Colon (tissue), 2 donors: ENCODE measurements at regions not wholly inside any gene's neighbourhood (a gene's known extent, or its start where the extent isn't known, plus 50 kb on each side); places are given as distances from the start of the nearest gene placed in this dataset.
"Not testable (repeated sequence)": the region's sequence is repeated elsewhere in the genome, so short reads cannot be mapped to it uniquely, and the experiment has no call there.

Experiments used
- FAIRE-seq: peaks from 2 replicates; lab custom pipeline; 2012; peaks lifted over from hg19 to GRCh38; lab: Jason Lieb, UNC
- donor health status: control.
- donor health status: control.

DNA sequence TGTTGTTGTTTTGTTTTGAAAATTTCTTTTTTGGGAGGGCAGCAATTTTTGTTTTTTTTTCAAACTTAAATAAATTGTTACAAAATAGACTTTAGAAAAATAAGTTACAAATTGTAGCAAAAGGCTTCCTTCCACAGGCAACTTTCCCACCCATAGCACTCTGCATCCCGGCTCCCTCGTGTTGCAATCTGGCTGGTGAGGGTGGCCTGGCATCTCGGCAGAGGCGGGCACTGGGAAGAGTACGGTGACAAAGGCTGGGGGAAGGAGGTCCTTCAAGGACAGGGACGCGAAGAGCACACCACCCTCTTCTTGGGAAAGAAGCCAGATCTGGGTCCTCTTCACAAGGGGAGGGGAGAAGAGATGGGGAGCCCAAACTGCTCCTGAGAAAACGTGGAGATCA is 379.7 kb downstream of the OLFM4 start:
- FAIRE-seq: no peak

DNA sequence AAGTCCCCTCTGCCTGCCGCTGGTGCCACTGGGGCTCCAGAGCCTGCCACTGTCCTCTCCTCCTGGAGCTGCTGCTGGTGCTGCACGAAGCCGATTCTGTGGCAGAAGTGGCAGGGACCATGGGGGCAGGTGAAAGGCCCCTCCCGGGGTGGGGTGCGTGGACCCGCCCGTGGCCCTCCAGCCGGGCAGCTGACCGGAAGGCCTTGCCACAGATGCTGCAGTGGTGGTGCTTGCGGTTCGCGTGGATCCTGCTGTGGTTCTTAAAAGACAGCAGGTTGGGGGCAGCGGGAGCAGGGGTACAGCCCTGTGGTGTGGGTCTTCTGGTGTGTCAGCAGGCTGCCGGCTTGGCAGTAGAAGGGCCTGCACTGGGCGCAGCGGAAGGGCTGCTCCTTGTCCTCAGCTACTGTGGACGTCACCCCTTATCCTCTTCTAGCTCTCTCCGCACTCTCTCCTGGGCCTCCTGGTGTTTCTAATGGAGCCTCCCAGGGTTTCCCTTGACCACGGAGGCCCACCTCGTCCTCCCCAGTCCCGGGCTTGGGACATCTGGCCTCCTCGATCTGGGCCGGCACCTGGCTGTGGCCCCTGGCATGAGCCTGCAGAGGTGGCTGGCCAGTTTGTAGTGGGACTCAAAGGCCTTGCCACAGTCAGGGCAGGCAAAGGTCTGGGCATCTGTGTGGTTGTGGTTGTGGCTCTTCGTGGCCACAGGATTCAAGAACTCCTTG is 380.4 kb downstream of the OLFM4 start:
- no peak for FAIRE-seq

DNA sequence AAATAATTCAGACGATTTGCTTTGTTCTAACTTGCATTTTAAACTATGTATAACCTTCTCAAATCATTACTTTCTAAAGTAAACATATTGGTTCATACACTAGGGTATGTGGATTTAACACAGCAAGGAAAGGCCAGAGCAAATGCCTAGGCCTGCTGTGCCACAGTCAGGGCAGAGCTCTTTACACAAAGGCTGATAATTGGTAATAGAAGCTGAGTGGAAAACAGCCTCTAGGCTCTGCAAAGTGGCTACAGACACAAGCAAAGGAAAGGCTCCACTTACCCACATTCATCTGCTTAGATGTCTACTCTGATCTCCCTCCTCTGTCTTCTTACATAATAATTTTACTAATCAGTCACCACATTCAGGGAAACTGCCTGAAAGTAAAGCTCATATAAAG is 382.9 kb downstream of the OLFM4 start:
- no peak for FAIRE-seq

DNA sequence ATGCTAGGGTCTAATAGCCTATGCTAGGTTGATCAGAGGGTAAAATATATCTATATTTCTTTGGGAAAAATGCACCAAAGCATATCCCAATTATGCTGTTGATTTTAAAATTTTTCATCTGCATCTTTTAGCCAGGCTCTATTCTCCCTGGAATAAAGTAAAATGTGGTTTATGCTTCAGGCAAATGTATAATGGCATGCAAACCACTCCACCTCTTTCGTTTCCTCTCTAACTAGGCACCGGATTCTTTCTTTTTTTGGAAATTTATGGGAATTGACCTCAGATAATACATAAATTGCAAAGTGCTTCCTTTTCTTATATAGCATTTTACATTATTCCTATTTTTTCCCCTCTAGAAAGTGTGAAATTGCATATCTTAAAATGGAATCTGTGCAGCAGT is 386.5 kb downstream of the OLFM4 start:
- FAIRE-seq: no peak

DNA sequence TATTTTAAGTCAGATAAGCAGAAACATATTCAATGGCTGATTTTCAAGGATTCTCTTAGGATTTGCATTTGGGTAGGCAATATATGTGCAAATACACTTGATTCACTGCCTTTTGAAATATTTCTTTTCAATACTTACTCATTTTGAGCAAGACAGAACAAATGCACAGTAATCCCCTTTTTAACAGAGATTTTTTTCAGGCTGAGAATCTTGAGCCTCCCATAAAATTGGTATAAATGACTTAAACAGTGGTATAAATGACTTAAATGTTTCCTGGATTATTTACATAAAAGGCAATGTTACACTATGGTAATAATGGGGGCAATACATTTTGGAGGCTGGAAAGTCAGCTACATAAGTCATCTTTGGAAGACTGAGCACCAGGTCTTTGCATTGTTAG is 389.0 kb downstream of the OLFM4 start:
- no peak for FAIRE-seq

DNA sequence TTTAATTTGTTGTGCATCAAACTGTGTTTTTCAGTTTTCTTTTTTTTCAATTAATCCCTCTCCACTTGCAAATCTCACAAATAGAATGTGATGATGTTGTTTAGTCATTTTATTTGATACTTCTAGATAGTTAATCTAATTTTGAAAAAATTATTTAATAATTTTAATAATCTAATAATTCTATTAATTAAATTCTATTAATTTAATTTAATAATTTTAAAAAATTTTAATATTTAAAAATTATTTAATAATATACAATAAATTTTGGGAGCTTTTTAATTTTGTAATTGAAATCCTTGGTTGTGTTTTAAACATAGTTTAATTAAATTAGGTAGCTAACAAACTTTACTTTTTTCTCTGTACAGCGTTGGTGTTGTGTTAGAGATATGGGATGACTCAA is 393.8 kb downstream of the OLFM4 start:
- peak; percentile 80 for FAIRE-seq

DNA sequence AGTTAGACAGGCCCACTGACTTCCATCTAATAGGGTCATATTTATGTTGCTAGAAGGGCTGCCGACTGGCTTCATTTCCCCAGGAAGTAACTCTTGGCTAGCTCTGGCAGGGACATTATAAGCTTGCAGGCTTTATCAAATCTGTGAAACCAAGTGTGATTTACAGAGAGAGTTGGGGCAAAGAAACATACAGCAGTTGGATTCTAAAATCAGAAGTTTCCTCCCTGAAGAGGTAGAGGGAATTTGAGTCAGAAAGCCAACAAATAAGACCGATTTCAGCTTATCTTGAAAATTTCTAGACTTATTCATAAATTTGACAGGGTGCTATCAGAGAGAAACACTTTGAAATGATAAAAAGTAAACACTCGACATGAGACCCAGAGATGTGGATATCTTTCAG is 407.8 kb downstream of the OLFM4 start:
- FAIRE-seq: no peak

DNA sequence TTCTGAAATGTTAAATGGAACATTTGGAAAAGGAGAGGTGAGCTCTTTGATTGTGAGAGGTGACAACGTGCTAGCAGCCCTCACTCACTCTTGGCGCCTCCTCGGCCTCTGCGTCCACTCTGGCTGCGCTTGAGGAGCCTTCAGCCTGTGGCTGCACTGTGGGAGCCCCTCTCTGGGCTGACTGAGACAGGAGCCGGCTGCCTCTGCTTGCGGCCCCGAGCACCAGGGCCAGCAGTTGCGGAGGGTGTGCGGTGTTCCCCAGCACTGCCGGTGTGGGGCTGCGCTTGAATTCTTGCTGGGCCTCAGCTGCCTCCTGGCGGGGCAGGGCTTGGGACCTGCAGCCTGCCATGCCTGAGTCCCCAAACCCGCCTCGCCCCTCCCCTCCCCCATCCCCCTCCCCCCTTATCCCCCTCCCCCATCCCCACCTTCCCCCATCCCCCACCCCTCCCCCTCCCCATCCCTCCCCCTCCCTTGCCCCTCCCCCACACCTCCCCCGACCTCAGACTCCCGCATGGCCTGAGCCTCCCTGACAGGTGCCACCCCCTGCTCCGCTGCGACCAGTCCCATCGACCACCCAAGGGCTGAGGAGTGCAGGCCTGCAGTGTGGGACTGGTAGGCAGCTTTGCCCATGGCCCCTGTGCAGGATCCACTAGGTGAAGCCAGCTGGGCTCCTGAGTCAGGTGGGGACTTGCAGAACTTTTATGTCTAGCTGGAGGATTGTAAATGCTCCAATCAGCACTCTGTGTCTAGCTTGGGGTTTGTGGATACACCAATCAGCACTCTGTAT is 411.0 kb downstream of the OLFM4 start:
- FAIRE-seq: no peak

DNA sequence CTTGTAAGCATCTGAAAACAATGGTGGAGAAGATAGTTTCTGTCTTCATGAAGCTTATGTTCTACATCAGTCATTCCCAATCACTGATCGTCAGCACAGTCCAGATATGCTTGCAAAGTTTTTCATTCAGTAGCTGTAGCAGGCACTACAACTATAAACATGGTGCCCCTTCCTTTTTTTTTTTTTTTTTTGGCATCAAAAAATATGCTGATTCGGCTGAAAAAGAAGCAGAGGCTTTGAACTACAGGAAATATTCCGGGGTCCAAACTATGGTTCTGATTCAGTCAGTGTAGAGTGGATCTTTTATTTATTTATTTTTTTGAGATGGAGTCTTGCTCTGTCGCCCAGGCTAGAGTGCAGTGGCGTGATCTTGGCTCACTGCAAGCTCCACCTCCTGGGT is 414.4 kb downstream of the OLFM4 start:
- FAIRE-seq: no peak

DNA sequence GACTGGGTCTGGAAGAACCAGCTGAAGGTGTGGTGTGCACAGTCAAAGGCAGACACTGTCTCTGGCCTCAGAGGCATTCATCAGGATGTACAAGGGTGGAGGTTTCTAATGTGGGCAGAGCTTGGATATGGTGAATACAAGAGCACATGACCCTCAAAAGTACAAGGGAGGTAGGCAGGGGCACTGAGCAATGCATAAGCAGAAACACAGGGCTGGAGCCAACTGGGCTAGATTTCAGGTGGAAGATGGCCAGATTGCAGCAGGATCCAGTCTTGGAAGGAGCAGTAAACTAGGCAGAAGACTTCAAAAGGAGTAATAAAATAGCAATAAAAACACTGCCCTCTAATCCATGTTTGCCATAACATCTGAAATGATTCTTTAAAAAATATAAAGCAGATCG is 417.1 kb downstream of the OLFM4 start:
- FAIRE-seq: no peak

DNA sequence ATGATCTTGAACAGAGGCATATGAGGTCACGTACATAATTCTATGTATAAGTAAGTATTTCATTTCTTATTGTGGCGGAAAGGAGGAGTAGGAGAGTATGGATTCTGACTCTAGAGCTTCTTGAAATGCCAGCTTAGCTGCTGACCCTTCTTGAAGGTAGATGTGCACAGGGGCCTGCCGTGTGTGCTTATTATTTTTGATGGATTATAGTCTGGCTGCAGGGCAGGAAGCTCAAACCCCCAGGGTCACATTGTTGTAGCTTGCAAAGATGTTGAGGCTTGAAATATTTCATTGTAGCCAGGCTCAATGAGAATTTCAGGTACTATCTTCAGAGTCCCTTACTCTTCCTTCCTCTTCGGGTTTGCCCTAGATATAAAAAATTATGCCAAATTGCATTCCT is 418.8 kb downstream of the OLFM4 start:
- no peak for FAIRE-seq

DNA sequence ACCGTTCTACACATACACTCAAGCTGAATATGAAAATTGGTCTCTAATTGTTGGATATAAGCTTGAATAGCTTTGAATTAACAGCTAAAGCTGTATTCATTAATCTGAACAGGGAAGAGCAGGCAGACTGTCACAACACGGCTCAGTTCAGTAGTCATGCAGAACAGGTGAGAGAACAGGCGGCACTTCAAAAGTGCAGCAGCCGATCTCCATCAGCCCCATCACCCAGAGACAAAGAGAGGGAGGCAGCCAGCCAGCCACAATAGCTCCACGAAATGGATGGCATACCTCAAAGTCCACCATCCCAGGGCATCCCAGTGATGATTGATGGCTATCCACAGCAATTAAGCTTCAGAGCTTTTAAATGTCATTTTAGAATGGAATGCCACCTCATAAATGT is 419.2 kb downstream of the OLFM4 start:
- FAIRE-seq: no peak

DNA sequence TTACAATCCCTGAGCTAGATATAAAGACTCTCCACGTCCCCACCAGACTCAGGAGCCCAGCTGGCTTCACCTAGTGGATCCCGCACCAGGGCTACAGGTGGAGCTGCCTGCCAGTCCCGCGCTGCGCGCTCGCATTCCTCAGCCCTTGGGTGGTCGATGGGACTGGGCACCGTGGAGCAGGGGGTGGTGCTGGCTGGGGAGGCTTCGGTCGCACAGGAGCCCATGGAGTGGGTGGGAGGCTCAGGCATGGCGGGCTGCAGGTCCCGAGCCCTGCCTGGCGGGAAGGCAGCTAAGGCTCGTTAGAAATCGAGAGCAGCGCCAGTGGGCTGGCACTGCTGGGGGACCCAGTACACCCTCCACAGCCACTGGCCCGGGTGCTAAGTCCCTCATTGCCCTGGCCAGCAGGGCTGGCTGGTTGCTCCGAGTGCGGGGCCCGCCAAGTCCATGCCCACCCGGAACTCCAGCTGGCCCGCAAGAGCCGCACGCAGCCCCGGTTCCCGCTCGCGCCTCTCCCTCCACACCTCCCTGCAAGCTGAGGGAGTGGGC is 423.7 kb downstream of the OLFM4 start:
- FAIRE-seq: not testable (repeated sequence)

DNA sequence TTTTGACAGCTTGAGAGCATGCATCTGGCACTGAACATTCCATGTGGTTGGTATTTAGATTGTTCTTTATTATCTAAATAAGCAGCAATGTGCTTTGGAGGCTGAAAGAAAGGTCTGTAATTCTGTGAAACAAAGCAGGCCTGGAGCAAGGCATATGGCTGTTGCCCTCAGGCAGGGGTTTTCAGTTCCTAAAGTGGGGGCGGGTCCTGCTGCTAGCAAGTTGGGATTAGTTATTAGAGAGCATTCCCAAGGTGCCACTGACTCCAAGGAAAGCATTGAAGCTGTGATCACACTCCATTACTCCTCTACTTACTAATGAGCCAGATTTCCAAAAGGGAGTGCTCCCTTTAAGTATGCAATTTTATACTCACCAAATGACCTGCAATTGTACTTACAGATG is 432.2 kb downstream of the OLFM4 start:
- FAIRE-seq: no peak

DNA sequence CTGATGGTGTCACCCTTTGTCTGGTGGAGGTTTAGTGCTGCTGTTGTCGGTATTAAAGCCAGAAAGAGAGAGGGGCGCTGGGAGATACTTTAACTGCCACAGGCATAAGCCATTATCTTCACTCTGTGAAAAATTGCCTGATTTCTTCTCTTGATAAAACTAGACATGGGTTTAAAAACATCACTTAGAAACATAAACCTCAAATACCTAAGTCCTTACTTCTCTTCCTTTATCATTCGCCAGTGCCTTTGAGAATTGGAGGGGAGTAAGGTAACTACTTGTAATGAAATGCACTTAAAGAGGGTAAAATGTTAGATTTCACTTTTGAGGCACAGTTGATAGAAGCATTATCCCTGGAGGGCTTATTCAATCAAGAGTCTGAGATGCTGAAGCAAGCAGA is 434.5 kb downstream of the OLFM4 start:
- FAIRE-seq: no peak

DNA sequence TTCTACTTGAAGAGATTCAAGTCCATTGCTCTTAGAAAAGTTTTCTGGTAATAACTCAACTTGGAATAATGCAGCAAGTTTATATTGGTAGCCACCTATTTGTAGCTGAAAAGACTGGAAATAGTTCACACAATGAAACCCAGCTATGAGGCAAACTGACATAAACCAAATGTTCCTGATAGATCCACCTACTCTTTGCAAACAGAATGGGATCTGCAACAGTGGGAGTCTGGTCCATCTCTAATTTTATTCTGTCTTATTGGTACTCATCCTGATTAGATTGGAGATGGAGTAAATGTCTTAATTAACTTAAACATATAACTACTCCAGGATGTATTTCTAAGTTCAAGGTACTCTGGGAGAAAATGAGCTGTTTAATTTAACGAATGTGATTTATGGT is 438.0 kb downstream of the OLFM4 start:
- FAIRE-seq: no peak

DNA sequence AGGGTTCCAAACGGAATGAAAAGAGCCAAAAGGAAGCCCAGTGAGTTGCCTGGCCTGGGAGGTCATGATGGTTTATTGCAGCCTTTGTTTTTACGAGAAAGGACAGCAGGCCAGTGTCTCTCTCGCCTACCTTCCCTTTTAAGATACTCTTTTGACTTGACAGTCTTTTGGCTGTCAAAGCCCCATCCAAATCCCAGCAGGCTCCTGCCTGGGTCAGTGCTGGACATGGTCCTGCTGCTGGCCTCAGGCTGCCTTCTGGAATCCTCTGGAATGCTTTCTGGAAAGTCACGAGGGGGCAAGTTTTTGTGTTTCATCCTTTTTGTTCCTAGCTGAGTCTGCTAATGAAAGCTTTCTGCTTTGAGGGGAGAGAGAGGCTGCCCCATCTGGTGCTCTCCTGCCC is 444.8 kb downstream of the OLFM4 start:
- no peak for FAIRE-seq

DNA sequence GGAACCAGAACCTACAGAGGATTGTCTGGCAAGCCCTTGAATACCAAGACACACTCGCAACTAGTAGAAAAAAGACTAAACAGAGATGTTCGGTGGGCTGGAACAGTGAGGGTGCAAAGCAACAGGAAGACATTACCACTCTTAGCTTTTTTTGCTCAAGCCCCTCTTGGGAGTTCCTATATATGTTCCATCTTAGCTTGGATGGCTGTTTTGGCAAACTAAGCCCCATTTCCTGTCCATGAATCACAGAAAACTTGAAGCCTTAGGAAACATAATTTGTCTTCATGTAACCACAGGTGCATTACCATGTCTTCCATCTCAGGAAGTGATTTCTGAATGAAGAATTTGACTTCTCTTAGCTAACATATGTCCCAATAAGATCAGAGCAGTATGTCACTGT is 446.3 kb downstream of the OLFM4 start:
- FAIRE-seq: no peak

DNA sequence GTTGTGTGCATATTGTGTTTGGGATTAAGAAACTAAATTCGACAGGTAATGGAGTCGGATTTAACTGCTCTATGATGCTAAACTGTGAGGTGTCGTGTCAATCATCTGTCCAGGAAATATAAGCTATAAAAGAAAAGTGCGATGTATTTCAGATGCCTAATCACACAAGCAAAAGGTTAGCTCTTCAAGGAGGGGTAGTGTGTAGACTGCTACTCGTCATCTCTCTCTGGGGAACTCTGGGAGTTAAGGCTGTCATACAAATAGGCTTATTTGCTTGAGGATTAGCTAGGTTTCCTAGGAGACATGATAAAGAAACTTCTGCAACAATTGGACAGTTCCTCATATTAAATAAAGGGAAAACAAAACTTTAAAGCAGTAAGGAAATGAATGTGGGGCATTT is 462.1 kb downstream of the OLFM4 start:
- no peak for FAIRE-seq

DNA sequence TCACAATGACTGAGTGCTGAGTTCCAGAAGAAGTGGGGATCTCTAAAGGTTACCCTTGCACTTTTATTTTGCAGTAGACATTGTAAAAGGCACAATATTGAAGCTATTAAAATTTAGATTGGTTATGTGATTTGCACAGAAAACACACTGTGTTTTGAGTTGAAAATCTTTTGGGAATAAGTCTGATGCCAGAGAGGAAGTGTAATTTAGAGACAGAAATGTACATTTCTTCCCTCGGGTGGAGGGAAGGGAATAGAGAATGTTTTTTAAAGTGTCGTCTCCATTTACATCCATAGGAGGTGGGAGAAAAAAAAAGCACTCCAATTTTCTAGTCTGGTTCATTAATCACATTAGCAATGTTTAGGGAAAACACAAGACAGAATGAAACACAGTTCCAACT is 465.8 kb downstream of the OLFM4 start:
- no peak for FAIRE-seq

DNA sequence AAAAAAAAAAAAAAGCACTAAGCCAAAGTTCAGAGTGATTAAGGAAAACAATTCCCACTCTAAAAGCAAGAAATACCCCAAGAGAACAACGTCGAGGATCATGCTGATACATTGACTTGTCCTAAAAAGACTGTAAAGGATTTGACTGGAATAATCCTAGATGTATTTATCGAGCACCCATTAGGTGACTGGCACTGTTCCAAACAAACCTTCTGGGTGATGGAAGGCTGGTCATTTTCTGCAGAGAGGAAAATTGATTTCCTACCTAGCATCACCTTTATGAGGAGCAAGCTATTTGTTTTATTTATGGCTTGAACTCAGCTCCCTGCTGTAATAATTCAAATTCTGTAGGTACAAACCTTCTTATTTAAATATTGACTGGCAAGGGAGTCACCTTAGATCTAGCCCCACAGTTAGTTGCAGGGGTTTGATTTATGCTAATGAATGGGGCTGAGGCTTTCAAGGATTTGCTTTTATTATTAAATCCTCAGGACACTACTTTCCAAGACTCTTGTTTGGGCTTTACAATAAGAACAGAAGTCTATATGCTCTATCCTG is 471.0 kb downstream of the OLFM4 start:
- FAIRE-seq: no peak

DNA sequence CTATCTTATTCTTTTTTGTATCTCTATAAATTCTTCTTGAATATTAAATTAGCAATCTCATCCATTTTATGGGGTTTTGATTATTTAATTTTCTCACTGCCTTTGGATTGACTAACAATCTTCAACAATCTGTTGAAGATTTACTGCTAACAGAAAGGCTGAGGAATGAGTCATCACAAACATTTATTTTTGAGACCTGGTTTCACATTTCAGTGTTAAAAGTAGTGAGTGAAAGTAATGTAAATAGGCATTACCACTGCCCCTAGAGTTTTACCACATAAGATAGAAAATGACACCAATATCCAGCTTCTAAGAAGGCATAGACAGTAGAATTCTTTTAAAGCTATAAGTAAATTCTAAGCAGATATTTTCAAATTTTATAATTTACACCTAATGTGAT is 472.8 kb downstream of the OLFM4 start:
- no peak for FAIRE-seq

DNA sequence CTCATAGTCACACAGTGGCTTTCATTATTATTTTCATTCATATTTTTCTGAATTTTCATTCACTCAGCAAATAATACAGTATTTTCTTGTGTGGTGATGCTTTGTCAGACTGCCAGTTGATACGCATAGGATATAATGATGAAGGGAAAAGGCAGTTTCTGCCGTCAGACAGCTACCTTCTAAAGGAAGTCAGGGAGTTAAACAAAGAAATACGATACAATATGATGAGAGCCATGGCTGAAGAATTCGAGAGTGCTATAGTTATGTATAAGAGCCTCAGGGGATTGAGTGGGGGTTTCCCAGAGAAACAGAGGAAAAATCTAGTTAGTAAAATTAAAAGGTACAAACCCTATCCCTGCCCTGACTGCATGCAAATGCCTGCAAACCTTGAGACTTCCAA is 479.1 kb downstream of the OLFM4 start:
- FAIRE-seq: no peak
